Upper lobe of left lung (tissue), 4 donors: ENCODE measurements at regions not wholly inside any gene's neighbourhood (a gene's known extent, or its start where the extent isn't known, plus 50 kb on each side); places are given as distances from the start of the nearest gene placed in this dataset.

ENCODE experiments used
- CTCF ChIP-seq, 6 experiments: fragments of 450-650 bp in 4 of 6; fragments of 200-600 bp in 2 of 6; sonication (generic) in 2 of 6; IDR thresholded peaks; one replicate each; pipeline ENCODE4 v1.5.1; 2016 to 2019; ENCODE audit warnings: antibody characterized with exemption in 6 of 6
- POLR2A ChIP-seq, 4 donors: fragments of 450-650 bp; IDR thresholded peaks; one replicate each; pipeline ENCODE4 v1.5.1; 2016 to 2017; ENCODE audit warnings: antibody characterized with exemption in 4 of 4, mild to moderate bottlenecking in 2 of 4

GRCh38 chr7:16223963-16224707 is 197.2 kb downstream of the CRPPA start:
- TF ChIP-seq POLR2A (IDR thresholded peaks at IDR 0.05) (no peak), CTCF (IDR thresholded peaks at IDR 0.05) (no peak)
